GM06990 (cell line): ENCODE measurements at regions not wholly inside any gene's neighbourhood (a gene's known extent, or its start where the extent isn't known, plus 50 kb on each side); places are given as distances from the start of the nearest gene placed in this dataset.

Source experiments
- DNase-seq: peaks from one replicate; pipeline ENCODE4 v3.0.0-alpha.2; 2011; ENCODE audit not compliant: insufficient read length; ENCODE audit errors: extremely low read depth
- H3K27me3 ChIP-seq: replicated peaks from 2 replicates; pipeline ENCODE4 v1.6.0; 2011; ENCODE audit warnings: low read length; ENCODE audit not compliant: control insufficient read depth, insufficient read depth
- H3K36me3 ChIP-seq: 2 replicates; pipeline ENCODE4 v1.5.1; 2011; ENCODE audit warnings: low read length; ENCODE audit not compliant: control insufficient read depth, insufficient read depth
- H3K4me3 ChIP-seq: replicated peaks from 2 replicates; pipeline ENCODE4 v1.5.1; 2011; ENCODE audit warnings: low read depth, mild to moderate bottlenecking, control low read depth, low read length
- CTCF ChIP-seq: IDR thresholded peaks from 2 replicates; pipeline ENCODE4 v1.5.1; 2011; ENCODE audit warnings: low read length, control low read depth, mild to moderate bottlenecking, inconsistent platforms; ENCODE audit not compliant: insufficient read depth, poor library complexity, severe bottlenecking

- H3K27me3 ChIP-seq = no peaks in the 10 kb centered on the region
- H3K4me3 ChIP-seq = no peak overlapping the region
- no peak for TF ChIP-seq CTCF
- no peaks in the 10 kb centered on the region for H3K36me3 ChIP-seq
- DNase-seq = no peak
Observed at GRCh38 chr2:76312236-76312635, 601.5 kb upstream of the GCFC2 start.

GRCh38 chr2:76311728-76312127 lies 601.0 kb upstream of the GCFC2 start:
- DNase-seq = no peak
- Histone ChIP-seq H3K4me3 (no peak overlapping the region), H3K36me3 (no peaks in the 10 kb centered on the region), H3K27me3 (no peaks in the 10 kb centered on the region)
- TF ChIP-seq CTCF = no peak

GRCh38 chr2:76310894-76311633 lies 600.3 kb upstream of the GCFC2 start:
- Histone ChIP-seq H3K27me3 (no peaks in the 10 kb centered on the region), H3K36me3 (no peaks in the 10 kb centered on the region), H3K4me3 (no peak overlapping the region)
- DNase-seq = no peak
- TF ChIP-seq CTCF = no peak

GRCh38 chr2:76307495-76307894 lies 596.8 kb upstream of the GCFC2 start:
- Histone ChIP-seq H3K36me3 (no peaks in the 10 kb centered on the region), H3K27me3 (no peaks in the 10 kb centered on the region), H3K4me3 (no peak overlapping the region)
- DNase-seq = no peak
- no peak for TF ChIP-seq CTCF

GRCh38 chr2:76298041-76298440 lies 587.3 kb upstream of the GCFC2 start:
- Histone ChIP-seq H3K4me3 (no peak overlapping the region), H3K36me3 (no peaks in the 10 kb centered on the region), H3K27me3 (no peaks in the 10 kb centered on the region)
- TF ChIP-seq CTCF = no peak
- no peak for DNase-seq

- no peak overlapping the region for H3K4me3 ChIP-seq
- H3K36me3 ChIP-seq = no peaks in the 10 kb centered on the region
- TF ChIP-seq CTCF = no peak
- no peak for DNase-seq
- no peaks in the 10 kb centered on the region for H3K27me3 ChIP-seq
Observed at GRCh38 chr2:76296438-76296837, 585.7 kb upstream of the GCFC2 start.
